ENCODE measurements at regions not wholly inside any gene's neighbourhood (a gene's known extent, or its start where the extent isn't known, plus 50 kb on each side); places are given as distances from the start of the nearest gene placed in this dataset.

DNA sequence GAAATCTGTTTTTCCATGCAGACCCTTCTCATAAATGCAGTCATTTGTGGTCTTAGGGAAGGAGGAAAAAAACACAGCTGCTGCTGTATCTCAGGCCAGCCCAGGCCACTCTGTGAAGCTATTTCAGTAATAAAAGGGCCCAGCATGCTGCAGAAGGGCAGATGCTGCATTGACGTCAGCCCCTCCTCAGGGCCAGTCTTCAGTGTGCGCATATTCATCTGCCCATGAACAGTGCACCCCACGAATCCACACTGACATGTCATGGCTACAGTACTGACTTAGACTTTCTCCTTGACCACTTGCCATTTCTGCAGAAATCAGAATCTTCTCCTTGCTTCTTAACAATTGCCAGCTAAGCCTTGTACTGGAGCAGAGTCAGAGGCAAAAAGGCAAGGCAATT lies 304.7 kb downstream of the GABRG2 start:
- DNase-seq (ENCODE audit: low read depth), result no peak
- no peak overlapping the region for H3K4me3 ChIP-seq (ENCODE audit: low read depth, low read length)
- TF ChIP-seq, protein P1, sequence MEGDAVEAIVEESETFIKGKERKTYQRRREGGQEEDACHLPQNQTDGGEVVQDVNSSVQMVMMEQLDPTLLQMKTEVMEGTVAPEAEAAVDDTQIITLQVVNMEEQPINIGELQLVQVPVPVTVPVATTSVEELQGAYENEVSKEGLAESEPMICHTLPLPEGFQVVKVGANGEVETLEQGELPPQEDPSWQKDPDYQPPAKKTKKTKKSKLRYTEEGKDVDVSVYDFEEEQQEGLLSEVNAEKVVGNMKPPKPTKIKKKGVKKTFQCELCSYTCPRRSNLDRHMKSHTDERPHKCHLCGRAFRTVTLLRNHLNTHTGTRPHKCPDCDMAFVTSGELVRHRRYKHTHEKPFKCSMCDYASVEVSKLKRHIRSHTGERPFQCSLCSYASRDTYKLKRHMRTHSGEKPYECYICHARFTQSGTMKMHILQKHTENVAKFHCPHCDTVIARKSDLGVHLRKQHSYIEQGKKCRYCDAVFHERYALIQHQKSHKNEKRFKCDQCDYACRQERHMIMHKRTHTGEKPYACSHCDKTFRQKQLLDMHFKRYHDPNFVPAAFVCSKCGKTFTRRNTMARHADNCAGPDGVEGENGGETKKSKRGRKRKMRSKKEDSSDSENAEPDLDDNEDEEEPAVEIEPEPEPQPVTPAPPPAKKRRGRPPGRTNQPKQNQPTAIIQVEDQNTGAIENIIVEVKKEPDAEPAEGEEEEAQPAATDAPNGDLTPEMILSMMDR (IDR thresholded peaks at IDR 0.05; ENCODE audit: insufficient read depth, low read length), result no peak

DNA sequence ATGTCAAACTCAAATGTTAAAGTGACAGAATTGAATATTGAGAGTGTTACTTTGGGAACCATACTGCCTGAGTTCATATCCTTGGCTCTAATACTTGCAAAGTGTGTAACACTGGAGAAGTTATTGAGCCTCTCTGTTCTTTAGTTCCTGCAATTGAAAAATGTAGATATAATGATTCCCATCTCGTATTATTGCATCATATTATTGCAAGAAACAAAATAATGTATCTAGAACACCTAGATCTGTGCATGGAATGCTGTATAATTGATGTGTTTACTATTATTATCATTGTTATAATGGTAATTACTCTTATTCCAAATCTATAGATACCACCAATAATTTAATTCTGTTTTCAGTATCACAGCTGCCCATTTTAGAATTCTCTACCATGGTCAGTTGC lies 310.3 kb downstream of the GABRG2 start:
- no peak for DNase-seq (ENCODE audit: low read depth)
- no peak overlapping the region for H3K4me3 ChIP-seq (ENCODE audit: low read depth, low read length)
- TF ChIP-seq, protein P1 (IDR thresholded peaks at IDR 0.05; ENCODE audit: insufficient read depth, low read length), result no peak

DNA sequence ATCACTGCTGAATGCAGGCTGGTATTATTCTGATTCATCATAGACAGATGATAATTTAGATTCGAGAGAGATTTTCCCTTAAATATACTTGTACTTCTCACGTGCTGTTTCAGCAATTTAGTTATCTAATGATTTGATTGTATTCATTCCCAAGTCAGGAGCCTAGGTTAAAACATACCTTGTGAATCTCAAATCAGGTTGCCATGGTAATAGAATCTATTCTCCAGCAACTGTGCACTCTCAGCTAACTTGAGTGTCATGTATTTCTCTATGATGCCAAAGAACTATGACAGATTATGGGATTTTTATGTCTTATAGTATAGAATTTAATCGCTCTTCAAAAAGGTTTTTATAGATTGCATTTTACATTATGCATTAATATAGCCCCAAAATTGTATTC lies 315.3 kb downstream of the GABRG2 start:
- DNase-seq (ENCODE audit: low read depth), result no peak
- TF ChIP-seq, protein P1 (IDR thresholded peaks at IDR 0.05; ENCODE audit: insufficient read depth, low read length), result no peak
- H3K4me3 ChIP-seq (ENCODE audit: low read depth, low read length), result no peak overlapping the region

DNA sequence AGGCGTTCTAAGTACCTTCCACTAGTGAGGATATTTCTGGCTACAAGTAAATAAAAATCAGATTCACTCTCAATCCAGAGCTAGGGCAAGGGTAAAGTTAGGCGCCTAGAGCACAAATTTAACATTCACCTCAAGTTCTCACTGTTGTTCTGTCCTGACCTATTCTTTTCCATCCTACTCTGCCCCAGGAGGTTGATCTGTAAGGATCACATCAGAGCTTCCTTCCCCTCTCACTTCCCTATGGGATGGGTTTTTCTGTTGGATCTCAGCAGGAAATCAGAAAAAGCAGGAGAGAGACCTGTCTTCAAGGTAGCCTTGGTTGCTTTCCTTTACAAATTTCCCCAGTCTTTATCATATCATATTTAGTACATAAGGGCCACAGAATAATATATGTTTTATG lies 316.7 kb downstream of the GABRG2 start:
- no peak for DNase-seq (ENCODE audit: low read depth)
- TF ChIP-seq, protein P1 (IDR thresholded peaks at IDR 0.05; ENCODE audit: insufficient read depth, low read length), result no peak
- H3K4me3 ChIP-seq (ENCODE audit: low read depth, low read length), result no peak overlapping the region

DNA sequence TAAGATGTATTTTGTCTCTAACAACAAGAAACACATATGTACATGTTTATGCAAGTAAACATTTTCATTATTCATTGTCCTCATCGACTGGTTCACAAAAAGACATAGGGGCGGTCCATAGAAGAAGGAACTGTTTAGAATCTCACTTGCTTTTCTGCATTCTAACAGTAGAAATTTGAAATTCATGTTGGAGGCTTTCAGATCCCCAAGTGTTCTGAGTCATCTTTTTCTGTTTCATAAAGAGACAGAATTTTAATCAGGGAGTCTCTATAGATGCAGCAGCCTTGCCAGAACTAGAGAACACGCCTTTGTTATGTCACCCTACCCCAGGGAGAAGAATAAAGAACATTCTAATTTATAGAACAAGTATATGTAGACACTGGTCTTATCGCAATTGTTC lies 324.3 kb downstream of the GABRG2 start:
- DNase-seq (ENCODE audit: low read depth), result no peak
- TF ChIP-seq, protein P1 (IDR thresholded peaks at IDR 0.05; ENCODE audit: insufficient read depth, low read length), result no peak
- no peak overlapping the region for H3K4me3 ChIP-seq (ENCODE audit: low read depth, low read length)

DNA sequence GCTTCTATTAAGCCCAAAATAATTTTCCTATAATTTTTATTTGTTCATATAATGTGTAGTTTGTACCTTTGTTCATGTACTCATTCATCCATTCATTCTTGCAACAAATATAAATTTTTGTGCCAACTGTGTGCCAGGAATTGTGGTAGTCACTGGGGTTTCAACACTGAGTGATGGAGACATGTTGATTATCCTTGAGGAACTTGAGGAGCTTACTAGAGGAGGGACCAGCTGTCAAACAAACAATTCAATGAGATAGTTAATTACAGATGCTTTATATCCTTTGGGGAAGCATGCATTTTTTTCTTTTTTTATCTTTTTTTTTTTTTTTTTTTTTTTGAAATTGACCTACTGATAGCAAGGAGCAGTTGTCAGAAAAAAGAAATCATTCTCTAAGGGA lies 324.8 kb downstream of the GABRG2 start:
- TF ChIP-seq, protein P1 (IDR thresholded peaks at IDR 0.05; ENCODE audit: insufficient read depth, low read length), result no peak
- no peak overlapping the region for H3K4me3 ChIP-seq (ENCODE audit: low read depth, low read length)
- DNase-seq (ENCODE audit: low read depth), result no peak

DNA sequence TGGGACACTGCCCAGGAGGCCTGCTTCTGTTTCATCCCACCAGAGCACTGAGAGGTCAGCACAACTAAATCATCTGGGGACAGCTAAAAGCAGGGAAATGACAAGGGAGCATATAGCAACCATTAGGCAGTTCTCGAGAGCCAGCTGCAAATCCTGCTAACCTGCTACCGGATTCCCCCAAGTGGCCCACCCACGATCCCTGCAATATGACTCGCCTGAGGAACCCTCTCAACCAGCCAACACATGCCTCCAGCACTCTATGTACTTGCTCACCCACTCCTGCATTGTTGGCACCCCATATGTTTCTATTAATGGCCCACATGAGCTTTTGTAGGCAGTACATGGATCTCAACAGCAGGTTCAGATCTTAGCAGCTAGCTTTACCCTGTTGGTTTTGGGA lies 326.0 kb downstream of the GABRG2 start:
- no peak for DNase-seq (ENCODE audit: low read depth)
- TF ChIP-seq, protein P1 (IDR thresholded peaks at IDR 0.05; ENCODE audit: insufficient read depth, low read length), result no peak
- no peak overlapping the region for H3K4me3 ChIP-seq (ENCODE audit: low read depth, low read length)
